ENCODE measurements at regions not wholly inside any gene's neighbourhood (a gene's known extent, or its start where the extent isn't known, plus 50 kb on each side); places are given as distances from the start of the nearest gene placed in this dataset.
A peak's percentile ranks its signal among the peaks of the same experiment; 100 is the strongest.

DNA sequence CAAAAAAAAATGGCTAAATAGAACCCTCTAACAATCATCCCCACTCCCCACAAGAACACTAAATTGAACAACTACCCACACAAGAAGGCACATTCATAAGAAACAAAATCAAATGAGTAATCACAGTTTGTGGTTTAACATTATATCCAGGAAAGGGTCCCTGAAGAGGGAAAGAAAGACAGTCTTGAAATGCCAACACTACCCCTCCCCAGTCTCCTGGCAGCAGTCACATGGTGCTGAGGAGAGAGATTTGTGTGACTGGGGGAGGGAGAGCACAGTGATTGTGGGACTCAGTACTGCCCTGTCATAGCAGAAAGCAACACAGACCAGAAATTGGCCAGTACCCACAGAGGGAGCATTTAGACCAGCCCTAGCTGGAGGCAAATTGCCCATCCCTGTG is 443.7 kb upstream of the BTBD3 start:
- H4K91ac ChIP-seq (ENCODE audit: low read depth, low read length, poor library complexity), result no peak overlapping the region
- no peak overlapping the region for H3K18ac ChIP-seq (ENCODE audit: low read length)
- DNase-seq (ENCODE audit: low spot score), result no peak

DNA sequence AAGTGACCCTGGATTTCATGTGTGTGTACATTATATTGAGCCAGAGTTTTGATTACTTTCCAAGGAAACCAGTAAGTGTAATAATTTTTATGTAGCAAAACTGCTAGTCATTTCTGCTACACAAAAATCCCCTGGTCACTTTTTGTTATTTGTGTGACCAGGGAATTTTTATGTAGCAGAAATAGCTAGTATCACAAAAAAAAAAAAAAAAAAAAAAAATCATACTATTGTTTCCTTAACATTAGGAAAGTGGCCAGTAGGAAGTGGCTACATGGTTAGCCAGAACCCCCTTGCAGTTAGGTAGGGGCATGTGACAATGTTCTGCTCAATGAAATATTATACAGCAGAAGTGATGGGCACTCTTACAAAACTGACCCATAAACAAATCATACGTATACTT is 434.0 kb upstream of the BTBD3 start:
- H2AK5ac ChIP-seq (ENCODE audit: low read depth, low read length), result no peak overlapping the region
- H3K4ac ChIP-seq (ENCODE audit: low read length), result no peak overlapping the region
- H2BK15ac ChIP-seq (ENCODE audit: low read length), result no peak overlapping the region
- no peak overlapping the region for H4K8ac ChIP-seq (ENCODE audit: low read depth, low read length)
- H2AFZ ChIP-seq (ENCODE audit: low read length), result no peak overlapping the region
- no peak overlapping the region for H3K14ac ChIP-seq (ENCODE audit: low read length)
- no CpG with 5 or more reads among the region's 1 CpG for WGBS, 2 donors (ENCODE audit: extremely low coverage in 2 of 2, insufficient read length in 2 of 2, insufficient replicate concordance in 1 of 2)
- no peaks in the 10 kb centered on the region for H3K4me1 ChIP-seq (ENCODE audit: control insufficient read depth in 2 of 2, insufficient read depth in 1 of 2, low read depth in 1 of 2, low read length in 2 of 2)
- H4K91ac ChIP-seq (ENCODE audit: low read depth, low read length, poor library complexity), result no peak overlapping the region
- H3K27ac ChIP-seq (replicated peaks; ENCODE audit: low read length), result no peak overlapping the region
- no peak overlapping the region for H3K9ac ChIP-seq (ENCODE audit: low read depth, low read length, poor library complexity)
- H3K9me3 ChIP-seq (replicated peaks in 1 of 2; ENCODE audit: control insufficient read depth in 2 of 2, insufficient read depth in 1 of 2, low read depth in 1 of 2, low read length in 2 of 2), result peaks cover 0 to 3% of the 10 kb centered on the region in 2 donors
- no peak overlapping the region for H2BK5ac ChIP-seq (ENCODE audit: low read length)
- H3K4me2 ChIP-seq (ENCODE audit: insufficient read depth, low read length, poor library complexity, severe bottlenecking), result no peak overlapping the region
- DNase-seq (ENCODE audit: low spot score), result no peak
- H2BK120ac ChIP-seq (ENCODE audit: low read depth, low read length), result no peak overlapping the region
- H3K23ac ChIP-seq (ENCODE audit: low read depth, low read length, poor library complexity), result no peak overlapping the region
- no peak overlapping the region for H3K4me3 ChIP-seq (ENCODE audit: low read length in 2 of 2)
- no peak overlapping the region for H3K18ac ChIP-seq (ENCODE audit: low read length)
- H3K27me3 ChIP-seq (ENCODE audit: control insufficient read depth in 3 of 3, insufficient read depth in 3 of 3, low read depth in 1 of 3, low read length in 3 of 3), result no peaks in the 10 kb centered on the region
- H3K79me1 ChIP-seq (ENCODE audit: low read depth, low read length), result no peaks in the 10 kb centered on the region
- no peak overlapping the region for H2BK12ac ChIP-seq (ENCODE audit: low read length)
- no peaks in the 10 kb centered on the region for H3K36me3 ChIP-seq (replicated peaks in 1 of 2; ENCODE audit: control insufficient read depth in 2 of 2, insufficient read depth in 2 of 2, low read length in 2 of 2)

More for the DNA sequence above, 443.7 kb upstream of the BTBD3 start:
- Histone ChIP-seq H3K27ac (replicated peaks; ENCODE audit: low read length) (no peak overlapping the region), H2BK120ac (ENCODE audit: low read depth, low read length) (no peak overlapping the region), H3K4me1 (ENCODE audit: control insufficient read depth in 2 of 2, insufficient read depth in 1 of 2, low read depth in 1 of 2, low read length in 2 of 2) (no peaks in the 10 kb centered on the region), H2BK12ac (ENCODE audit: low read length) (no peak overlapping the region), H3K23ac (ENCODE audit: low read depth, low read length, poor library complexity) (no peak overlapping the region), H2BK5ac (ENCODE audit: low read length) (no peak overlapping the region), H3K9ac (ENCODE audit: low read depth, low read length, poor library complexity) (no peak overlapping the region), H3K9me3 (replicated peaks in 1 of 2; ENCODE audit: control insufficient read depth in 2 of 2, insufficient read depth in 1 of 2, low read depth in 1 of 2, low read length in 2 of 2) (peaks cover 0 to 16% of the 10 kb centered on the region in 2 donors), H2AK5ac (ENCODE audit: low read depth, low read length) (no peak overlapping the region), H2BK15ac (ENCODE audit: low read length) (no peak overlapping the region), H3K79me1 (ENCODE audit: low read depth, low read length) (no peaks in the 10 kb centered on the region), H3K27me3 (ENCODE audit: control insufficient read depth in 3 of 3, insufficient read depth in 3 of 3, low read depth in 1 of 3, low read length in 3 of 3) (no peaks in the 10 kb centered on the region), H3K36me3 (replicated peaks in 1 of 2; ENCODE audit: control insufficient read depth in 2 of 2, insufficient read depth in 2 of 2, low read length in 2 of 2) (no peaks in the 10 kb centered on the region), H4K8ac (ENCODE audit: low read depth, low read length) (no peak overlapping the region), H3K4me3 (ENCODE audit: low read length in 2 of 2) (no peak overlapping the region), H3K4ac (ENCODE audit: low read length) (no peak overlapping the region), H2AFZ (ENCODE audit: low read length) (peak overlapping the region; percentile 51), H3K4me2 (ENCODE audit: insufficient read depth, low read length, poor library complexity, severe bottlenecking) (no peak overlapping the region), H3K14ac (ENCODE audit: low read length) (no peak overlapping the region)

- Histone ChIP-seq H2BK15ac (ENCODE audit: low read length) (no peak overlapping the region), H3K36me3 (replicated peaks in 1 of 2; ENCODE audit: control insufficient read depth in 2 of 2, insufficient read depth in 2 of 2, low read length in 2 of 2) (no peaks in the 10 kb centered on the region), H3K9ac (ENCODE audit: low read depth, low read length, poor library complexity) (no peak overlapping the region), H3K79me1 (ENCODE audit: low read depth, low read length) (no peaks in the 10 kb centered on the region), H2BK5ac (ENCODE audit: low read length) (no peak overlapping the region), H4K8ac (ENCODE audit: low read depth, low read length) (no peak overlapping the region), H2AK5ac (ENCODE audit: low read depth, low read length) (no peak overlapping the region), H3K4ac (ENCODE audit: low read length) (no peak overlapping the region), H2BK120ac (ENCODE audit: low read depth, low read length) (no peak overlapping the region), H2BK12ac (ENCODE audit: low read length) (no peak overlapping the region), H3K4me2 (ENCODE audit: insufficient read depth, low read length, poor library complexity, severe bottlenecking) (no peak overlapping the region), H4K91ac (ENCODE audit: low read depth, low read length, poor library complexity) (no peak overlapping the region), H3K23ac (ENCODE audit: low read depth, low read length, poor library complexity) (no peak overlapping the region), H3K18ac (ENCODE audit: low read length) (no peak overlapping the region), H3K9me3 (replicated peaks in 1 of 2; ENCODE audit: control insufficient read depth in 2 of 2, insufficient read depth in 1 of 2, low read depth in 1 of 2, low read length in 2 of 2) (peaks cover 0 to 3% of the 10 kb centered on the region in 2 donors), H2AFZ (ENCODE audit: low read length) (no peak overlapping the region), H3K27me3 (ENCODE audit: control insufficient read depth in 3 of 3, insufficient read depth in 3 of 3, low read depth in 1 of 3, low read length in 3 of 3) (no peaks in the 10 kb centered on the region), H3K14ac (ENCODE audit: low read length) (no peak overlapping the region), H3K27ac (replicated peaks; ENCODE audit: low read length) (no peak overlapping the region), H3K4me3 (ENCODE audit: low read length in 2 of 2) (no peak overlapping the region), H3K4me1 (ENCODE audit: control insufficient read depth in 2 of 2, insufficient read depth in 1 of 2, low read depth in 1 of 2, low read length in 2 of 2) (no peaks in the 10 kb centered on the region)
- no peak for DNase-seq (ENCODE audit: low spot score)
- WGBS, 2 donors (ENCODE audit: extremely low coverage in 2 of 2, insufficient read length in 2 of 2, insufficient replicate concordance in 1 of 2), result no CpG with 5 or more reads among the region's 1 CpG
Measured at GRCh38 chr20:11484479-11484878, 433.2 kb upstream of the BTBD3 start.

- no peak overlapping the region for H2BK5ac ChIP-seq (ENCODE audit: low read length)
- H4K91ac ChIP-seq (ENCODE audit: low read depth, low read length, poor library complexity), result no peak overlapping the region
- H2AFZ ChIP-seq (ENCODE audit: low read length), result no peak overlapping the region
- no peak overlapping the region for H2BK12ac ChIP-seq (ENCODE audit: low read length)
- no peaks in the 10 kb centered on the region for H3K27me3 ChIP-seq (ENCODE audit: control insufficient read depth in 3 of 3, insufficient read depth in 3 of 3, low read depth in 1 of 3, low read length in 3 of 3)
- no peak overlapping the region for H3K4ac ChIP-seq (ENCODE audit: low read length)
- H3K79me1 ChIP-seq (ENCODE audit: low read depth, low read length), result no peaks in the 10 kb centered on the region
- no peak overlapping the region for H2AK5ac ChIP-seq (ENCODE audit: low read depth, low read length)
- no peak overlapping the region for H3K4me3 ChIP-seq (ENCODE audit: low read length in 2 of 2)
- H3K4me1 ChIP-seq (ENCODE audit: control insufficient read depth in 2 of 2, insufficient read depth in 1 of 2, low read depth in 1 of 2, low read length in 2 of 2), result peaks cover 0 to 8% of the 10 kb centered on the region in 2 donors
- H3K27ac ChIP-seq (replicated peaks; ENCODE audit: low read length), result no peak overlapping the region
- no peak overlapping the region for H3K23ac ChIP-seq (ENCODE audit: low read depth, low read length, poor library complexity)
- H3K14ac ChIP-seq (ENCODE audit: low read length), result no peak overlapping the region
- no peak overlapping the region for H3K9ac ChIP-seq (ENCODE audit: low read depth, low read length, poor library complexity)
- peaks cover 0 to 2% of the 10 kb centered on the region in 2 donors for H3K9me3 ChIP-seq (replicated peaks in 1 of 2; ENCODE audit: control insufficient read depth in 2 of 2, insufficient read depth in 1 of 2, low read depth in 1 of 2, low read length in 2 of 2)
- H3K36me3 ChIP-seq (replicated peaks in 1 of 2; ENCODE audit: control insufficient read depth in 2 of 2, insufficient read depth in 2 of 2, low read length in 2 of 2), result no peaks in the 10 kb centered on the region
- no peak overlapping the region for H3K4me2 ChIP-seq (ENCODE audit: insufficient read depth, low read length, poor library complexity, severe bottlenecking)
- no peak for DNase-seq (ENCODE audit: low spot score)
- no peak overlapping the region for H2BK120ac ChIP-seq (ENCODE audit: low read depth, low read length)
- H4K8ac ChIP-seq (ENCODE audit: low read depth, low read length), result no peak overlapping the region
- H3K18ac ChIP-seq (ENCODE audit: low read length), result no peak overlapping the region
- no peak overlapping the region for H2BK15ac ChIP-seq (ENCODE audit: low read length)
Measured at GRCh38 chr20:11492386-11492785, 425.3 kb upstream of the BTBD3 start.

Measured in neuronal stem cell (in vitro differentiated cells).